GM23248 (cell line): ENCODE measurements at regions not wholly inside any gene's neighbourhood (a gene's known extent, or its start where the extent isn't known, plus 50 kb on each side); places are given as distances from the start of the nearest gene placed in this dataset.

Experiments
- DNase-seq: peaks from one replicate; pipeline ENCODE4 v3.0.0-alpha.2; 2015
- H2AFZ ChIP-seq: fragments of 200-600 bp; sonication (generic); 2 replicates; pipeline ENCODE4 v1.6.1; 2016; ENCODE audit warnings: antibody characterized with exemption
- H3F3A ChIP-seq: fragments of 200-600 bp; sonication (generic); 2 replicates; pipeline ENCODE4 v1.6.1; 2016; ENCODE audit warnings: mild to moderate bottlenecking, antibody characterized with exemption, mixed run types; ENCODE audit not compliant: insufficient read depth
- H3K27ac ChIP-seq: fragments of 200-600 bp; sonication (generic); 2 replicates; pipeline ENCODE4 v1.5.1; 2016; ENCODE audit warnings: mild to moderate bottlenecking
- H3K27me3 ChIP-seq: fragments of 200-600 bp; sonication (generic); replicated peaks from 2 replicates; pipeline ENCODE4 v1.6.1; 2016; ENCODE audit warnings: mild to moderate bottlenecking; ENCODE audit not compliant: insufficient read depth
- H3K36me3 ChIP-seq: fragments of 200-600 bp; sonication (generic); 2 replicates; pipeline ENCODE4 v1.6.1; 2016; ENCODE audit warnings: low read depth, mild to moderate bottlenecking
- H3K4me1 ChIP-seq: fragments of 200-600 bp; sonication (generic); 2 replicates; pipeline ENCODE4 v1.6.1; 2016; ENCODE audit warnings: mild to moderate bottlenecking; ENCODE audit not compliant: insufficient read depth
- H3K4me2 ChIP-seq: fragments of 200-600 bp; sonication (generic); one replicate; pipeline ENCODE4 v1.6.1; 2016; ENCODE audit warnings: mild to moderate bottlenecking; ENCODE audit not compliant: unreplicated experiment
- H3K4me3 ChIP-seq: fragments of 200-600 bp; sonication (generic); 2 replicates; pipeline ENCODE4 v1.5.1; 2016; ENCODE audit warnings: mild to moderate bottlenecking
- H3K79me2 ChIP-seq: fragments of 200-600 bp; sonication (generic); 2 replicates; pipeline ENCODE4 v1.6.1; 2016; ENCODE audit warnings: mild to moderate bottlenecking; ENCODE audit not compliant: insufficient read depth
- H3K9ac ChIP-seq: fragments of 200-600 bp; sonication (generic); 2 replicates; pipeline ENCODE4 v1.6.1; 2016; ENCODE audit warnings: mild to moderate bottlenecking
- H3K9me2 ChIP-seq: fragments of 200-600 bp; sonication (generic); 2 replicates; pipeline ENCODE4 v1.6.1; 2016; ENCODE audit warnings: mixed run types, mild to moderate bottlenecking, moderate library complexity; ENCODE audit not compliant: insufficient read depth
- H3K9me3 ChIP-seq: fragments of 200-600 bp; sonication (generic); one replicate; pipeline ENCODE4 v1.6.1; 2017; ENCODE audit warnings: low read depth
- H4K20me1 ChIP-seq: fragments of 200-600 bp; sonication (generic); 2 replicates; pipeline ENCODE4 v1.6.0; 2016; ENCODE audit not compliant: insufficient read depth
- EZH2 ChIP-seq: fragments of 200-600 bp; sonication (generic); IDR thresholded peaks from 2 replicates; pipeline ENCODE4 v1.6.1; 2018; ENCODE audit warnings: antibody characterized with exemption, mild to moderate bottlenecking; ENCODE audit not compliant: insufficient read depth, poor library complexity, severe bottlenecking
- EZH2phosphoT487 ChIP-seq: fragments of 200-600 bp; sonication (generic); IDR thresholded peaks from 2 replicates; pipeline ENCODE4 v1.6.1; 2018; ENCODE audit warnings: antibody characterized with exemption, moderate library complexity, mild to moderate bottlenecking, low read depth; ENCODE audit not compliant: insufficient read depth
- WGBS, 2 experiments: methylation state at CpG; one replicate each; pipeline ENCODE4 v1.1.6; 2015 to 2017; ENCODE audit warnings: low lambda C conversion rate in 2 of 2, low coverage in 1 of 2; ENCODE audit errors: missing lambda C conversion rate in 2 of 2; 5-methylcytosine and 5-hydroxymethylcytosine counted together
- in situ Hi-C: fragments of 300-500 bp; cut with MboI; formaldehyde crosslinking; loops from 2 replicates; pipeline ENCODE4 v1.15.0; 2020

DNA sequence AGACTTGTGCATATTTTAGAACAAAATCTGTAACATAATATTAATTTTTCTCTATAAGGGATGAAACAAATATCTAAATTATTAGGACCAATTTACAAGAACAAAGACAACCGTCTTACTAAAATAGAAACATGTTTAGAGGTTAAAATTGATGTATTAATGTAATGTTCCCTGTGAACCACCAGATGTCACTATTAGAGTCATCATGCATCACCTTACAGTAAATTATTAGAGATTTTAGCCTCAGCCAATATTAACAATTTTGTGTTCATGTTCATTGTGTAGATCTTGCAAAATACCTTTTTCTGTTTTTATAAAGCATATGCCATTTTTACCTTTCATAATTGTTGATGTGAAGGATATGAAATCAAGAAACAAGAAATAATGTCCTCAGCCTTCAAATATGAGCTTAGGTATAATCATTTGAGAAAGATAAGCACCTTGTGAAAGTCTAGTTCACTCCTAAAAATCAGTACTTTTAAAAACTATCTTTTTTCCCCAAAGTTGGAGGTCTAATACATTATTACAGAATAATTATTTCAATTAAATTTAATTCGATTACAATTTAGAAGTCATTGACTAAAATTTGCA, 344.3 kb upstream of the KCNH7 start:
- Histone ChIP-seq H3K9ac (no peak overlapping the region), H2AFZ (no peak overlapping the region), H3F3A (no peaks in the 10 kb centered on the region), H3K27ac (no peak overlapping the region), H4K20me1 (no peaks in the 10 kb centered on the region), H3K79me2 (no peaks in the 10 kb centered on the region), H3K4me1 (no peaks in the 10 kb centered on the region), H3K9me3 (no peaks in the 10 kb centered on the region), H3K9me2 (no peaks in the 10 kb centered on the region), H3K4me3 (no peak overlapping the region), H3K36me3 (no peaks in the 10 kb centered on the region), H3K4me2 (no peak overlapping the region), H3K27me3 (0 out of 2 replicates have a peak, but pooled peaks cover 3% of the 10 kb centered on the region)
- DNase-seq: peak; percentile 43
- 48 to 50% methylated on average over 2 of the region's 2 CpGs for WGBS, 2 experiments
- in situ Hi-C loops: loop anchor here (25.0 kb wide), 2 partner anchors 879 to 1304 kb away; no protein-coding TSS in a partner anchor
- TF ChIP-seq EZH2phosphoT487 (no peak), EZH2 (no peak)

DNA sequence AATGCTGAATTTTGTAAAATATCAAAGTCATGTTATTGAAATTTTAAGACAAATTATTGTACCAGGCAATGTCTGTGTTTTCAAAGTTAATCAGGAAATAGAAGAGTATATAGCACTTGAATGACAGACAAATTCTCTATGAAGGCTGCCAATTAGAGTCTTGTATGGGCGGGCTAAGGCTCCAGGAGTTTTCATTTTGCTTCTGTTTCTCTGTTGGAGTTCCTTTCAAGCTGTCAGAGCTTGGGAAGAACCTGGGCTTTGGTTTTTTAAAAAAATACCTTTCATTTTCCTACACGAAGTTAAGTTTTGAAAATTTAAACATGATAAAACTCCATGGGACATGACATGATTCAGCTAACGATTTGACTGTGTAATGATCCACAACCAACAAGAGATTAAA, 339.0 kb upstream of the KCNH7 start:
- no peak overlapping the region for H3K4me3 ChIP-seq
- H3K9me3 ChIP-seq: no peaks in the 10 kb centered on the region
- TF ChIP-seq EZH2: no peak
- no peak for TF ChIP-seq EZH2phosphoT487
- no peaks in the 10 kb centered on the region for H3K4me1 ChIP-seq
- in situ Hi-C loops: loop anchor here (25.0 kb wide), 2 partner anchors 885 to 1310 kb away; no protein-coding TSS in a partner anchor
- H3K9ac ChIP-seq: no peak overlapping the region
- DNase-seq: no peak
- H3K27ac ChIP-seq: no peak overlapping the region
- H2AFZ ChIP-seq: no peak overlapping the region
- no peaks in the 10 kb centered on the region for H3K36me3 ChIP-seq
- no peaks in the 10 kb centered on the region for H4K20me1 ChIP-seq
- no peaks in the 10 kb centered on the region for H3F3A ChIP-seq
- H3K4me2 ChIP-seq: no peak overlapping the region
- WGBS, 2 experiments: 68 to 72% methylated on average over 3 of the region's 3 CpGs
- no peaks in the 10 kb centered on the region for H3K79me2 ChIP-seq
- H3K9me2 ChIP-seq: no peaks in the 10 kb centered on the region
- 0 out of 2 replicates have a peak, but pooled peaks cover 3% of the 10 kb centered on the region for H3K27me3 ChIP-seq

DNA sequence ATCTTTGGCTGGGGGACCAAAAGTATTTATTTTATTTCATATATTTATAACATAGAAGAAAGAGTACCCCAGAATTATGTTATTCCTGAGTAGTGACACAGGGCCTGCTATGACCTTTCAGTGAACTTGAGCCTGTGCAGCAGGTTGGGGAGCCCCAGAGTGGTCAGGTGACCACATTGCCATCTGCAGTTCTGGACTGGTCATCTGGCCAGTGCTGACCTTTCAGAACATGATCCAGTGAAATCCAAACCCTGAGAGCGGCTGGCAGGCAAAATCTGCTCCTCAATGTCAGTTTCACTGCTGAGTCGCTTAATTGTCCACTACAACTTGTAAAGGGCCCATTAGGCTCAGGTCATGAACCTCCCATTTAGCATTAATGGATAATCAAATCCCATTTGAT, 336.7 kb upstream of the KCNH7 start:
- Histone ChIP-seq H3F3A (no peaks in the 10 kb centered on the region), H3K4me1 (no peaks in the 10 kb centered on the region), H3K9me2 (no peaks in the 10 kb centered on the region), H3K4me3 (no peak overlapping the region), H2AFZ (no peak overlapping the region), H3K9ac (no peak overlapping the region), H3K27me3 (no peaks in the 10 kb centered on the region), H3K79me2 (no peaks in the 10 kb centered on the region), H3K9me3 (no peaks in the 10 kb centered on the region), H4K20me1 (no peaks in the 10 kb centered on the region), H3K4me2 (no peak overlapping the region), H3K27ac (no peak overlapping the region), H3K36me3 (no peaks in the 10 kb centered on the region)
- DNase-seq: no peak
- TF ChIP-seq EZH2: no peak
- TF ChIP-seq EZH2phosphoT487: no peak
- WGBS, 2 experiments: 87 to 98% methylated on average over 2 of the region's 2 CpGs
- in situ Hi-C loops: loop anchor here (25.0 kb wide), 2 partner anchors 887 to 1312 kb away; no protein-coding TSS in a partner anchor

DNA sequence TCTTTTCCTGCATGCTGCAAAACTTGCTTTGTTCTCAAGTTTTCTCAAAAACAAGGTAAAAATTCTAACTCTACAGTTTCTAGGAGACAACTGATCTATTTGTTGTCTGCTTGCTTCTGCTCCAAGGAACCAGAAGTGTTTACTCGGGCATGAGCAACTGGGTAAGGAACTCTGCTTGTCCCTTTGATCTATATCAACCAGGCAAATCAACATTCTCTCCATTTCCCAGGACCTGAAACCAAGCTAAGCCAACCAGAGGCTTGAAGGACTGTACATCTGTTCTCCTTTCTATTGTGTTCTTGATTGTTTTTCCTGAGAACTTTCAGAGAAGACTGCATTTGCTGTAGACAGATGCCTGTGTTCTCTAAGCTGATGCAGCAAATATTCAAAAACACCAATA, 335.0 kb upstream of the KCNH7 start:
- Histone ChIP-seq H3K9ac (no peak overlapping the region), H4K20me1 (no peaks in the 10 kb centered on the region), H3K4me1 (no peaks in the 10 kb centered on the region), H3K27me3 (no peaks in the 10 kb centered on the region), H3K36me3 (no peaks in the 10 kb centered on the region), H3F3A (no peaks in the 10 kb centered on the region), H3K4me3 (no peak overlapping the region), H3K4me2 (no peak overlapping the region), H3K27ac (no peak overlapping the region), H2AFZ (no peak overlapping the region), H3K9me2 (no peaks in the 10 kb centered on the region), H3K9me3 (no peaks in the 10 kb centered on the region), H3K79me2 (no peaks in the 10 kb centered on the region)
- in situ Hi-C loops: no loop called here
- 25 to 37% methylated on average over 1 of the region's 1 CpG for WGBS, 2 experiments
- TF ChIP-seq EZH2: no peak
- TF ChIP-seq EZH2phosphoT487: no peak
- no peak for DNase-seq
